Adrenal gland (tissue), 9 donors: ENCODE measurements at regions not wholly inside any gene's neighbourhood (a gene's known extent, or its start where the extent isn't known, plus 50 kb on each side); places are given as distances from the start of the nearest gene placed in this dataset.

Experiments used
- DNase-seq, 7 donors: peaks; one replicate each; pipeline ENCODE4 v3.0.0-alpha.2; 2019 to 2020
- H3K27ac ChIP-seq, 5 donors: fragments of 200-600 bp; sonication (generic) in 4 of 5; 1 replicate in 3 of 5; 2 replicates in 2 of 5; pipeline versions ENCODE4 v1.5.1 to v1.8.0; 2016 to 2020; ENCODE audit warnings: mild to moderate bottlenecking in 1 of 5
- H3K27me3 ChIP-seq: fragments of 200-600 bp; 2 replicates; pipeline ENCODE4 v1.8.0; 2021
- H3K36me3 ChIP-seq, 2 donors: fragments of 200-600 bp; replicated peaks in 1 of 2; 1 replicate in 1 of 2; 2 replicates in 1 of 2; pipeline versions ENCODE4 v1.5.1 to v1.8.0; 2018 to 2022
- H3K4me1 ChIP-seq, 2 donors: fragments of 200-600 bp; replicated peaks in 1 of 2; 1 replicate in 1 of 2; 2 replicates in 1 of 2; pipeline versions ENCODE4 v1.5.1 to v1.8.0; 2018 to 2021
- H3K4me3 ChIP-seq, 4 donors: fragments of 200-600 bp; sonication (generic) in 3 of 4; one replicate each; pipeline ENCODE4 v1.5.1; 2016 to 2018
- H3K9me3 ChIP-seq, 3 donors: fragments of 200-600 bp; sonication (generic) in 1 of 3; replicated peaks in 1 of 3; 1 replicate in 2 of 3; 2 replicates in 1 of 3; pipeline versions ENCODE4 v1.5.1 to v1.8.0; 2016 to 2021
- POLR2A ChIP-seq, 2 donors: fragments of 450-650 bp; IDR thresholded peaks; one replicate each; pipeline ENCODE4 v1.6.1; 2017; ENCODE audit warnings: antibody characterized with exemption in 2 of 2, mild to moderate bottlenecking in 2 of 2, moderate library complexity in 1 of 2
- WGBS, 4 donors: extraction: QIAGEN DNeasy Blood & Tissue Kit in 2 of 4; methylation state at CpG; one replicate each; pipeline versions ENCODE4 v1.1.5 to v1.1.7; 2013 to 2017; 5-methylcytosine and 5-hydroxymethylcytosine counted together
- intact Hi-C, 2 donors: fragments of 100-400 bp; cut with DNase I; formaldehyde crosslinking; loops; one replicate each; pipeline versions ENCODE4 v1.14.1 to v1.15.0; 2022 to 2023
- TF ChIP-seq, protein P1 (sequence below), 6 experiments: fragments of 450-650 bp in 4 of 6; fragments of 200-600 bp in 2 of 6; sonication (generic) in 1 of 6; IDR thresholded peaks; 1 replicate in 5 of 6; 2 replicates in 1 of 6; pipeline versions ENCODE4 v1.5.1 to v1.8.0; 2016 to 2021; ENCODE audit warnings: antibody characterized with exemption in 6 of 6, mild to moderate bottlenecking in 2 of 6, moderate library complexity in 1 of 6
- donor health status: healthy with polysubstance abuse.
- donor health status: Bipolar disorder and iron deficiency.
- donor health status: DM: yes; HTN: yes; CAD: no.
- donor health status: DM: no; HTN: no; CAD: no.
- donor health status: DM: no; HTN: no; CAD: no.

DNA sequence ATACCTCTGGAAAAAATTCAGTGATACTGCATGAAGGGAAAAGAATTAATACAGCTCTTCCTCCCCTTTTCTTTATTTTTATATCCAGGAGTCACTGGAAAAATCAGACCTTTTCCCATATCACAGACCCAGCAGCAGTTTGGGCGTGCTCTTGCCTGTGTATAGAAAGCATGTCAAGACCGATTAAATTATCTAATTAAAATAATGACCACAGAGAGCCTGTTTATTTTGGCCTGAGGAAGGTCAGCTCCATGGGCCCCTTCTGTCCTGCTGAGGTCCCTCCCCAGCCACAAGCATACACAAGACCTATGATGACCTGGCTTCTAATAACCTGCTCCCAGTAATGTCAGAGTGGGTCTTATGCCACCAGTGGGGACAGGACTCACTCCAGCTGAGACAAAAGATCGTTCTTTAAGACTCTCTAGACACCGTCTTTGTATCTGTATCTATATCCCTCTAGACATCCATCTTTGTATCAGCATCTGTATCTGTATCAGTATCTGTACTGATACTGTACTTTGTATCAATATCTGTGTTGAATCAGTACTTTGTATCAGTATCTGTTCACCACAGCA lies 147.8 kb downstream of the VAPA start:
- H3K27ac ChIP-seq: no peak overlapping the region
- H3K9me3 ChIP-seq: no peaks in the 10 kb centered on the region
- no peak for DNase-seq
- no peaks in the 10 kb centered on the region for H3K36me3 ChIP-seq
- peaks cover 5 to 23% of the 10 kb centered on the region in 2 donors for H3K4me1 ChIP-seq
- 79 to 85% (median 80%) methylated on average over 4 of the region's 4 CpGs for WGBS, 4 donors
- TF ChIP-seq, protein P1, sequence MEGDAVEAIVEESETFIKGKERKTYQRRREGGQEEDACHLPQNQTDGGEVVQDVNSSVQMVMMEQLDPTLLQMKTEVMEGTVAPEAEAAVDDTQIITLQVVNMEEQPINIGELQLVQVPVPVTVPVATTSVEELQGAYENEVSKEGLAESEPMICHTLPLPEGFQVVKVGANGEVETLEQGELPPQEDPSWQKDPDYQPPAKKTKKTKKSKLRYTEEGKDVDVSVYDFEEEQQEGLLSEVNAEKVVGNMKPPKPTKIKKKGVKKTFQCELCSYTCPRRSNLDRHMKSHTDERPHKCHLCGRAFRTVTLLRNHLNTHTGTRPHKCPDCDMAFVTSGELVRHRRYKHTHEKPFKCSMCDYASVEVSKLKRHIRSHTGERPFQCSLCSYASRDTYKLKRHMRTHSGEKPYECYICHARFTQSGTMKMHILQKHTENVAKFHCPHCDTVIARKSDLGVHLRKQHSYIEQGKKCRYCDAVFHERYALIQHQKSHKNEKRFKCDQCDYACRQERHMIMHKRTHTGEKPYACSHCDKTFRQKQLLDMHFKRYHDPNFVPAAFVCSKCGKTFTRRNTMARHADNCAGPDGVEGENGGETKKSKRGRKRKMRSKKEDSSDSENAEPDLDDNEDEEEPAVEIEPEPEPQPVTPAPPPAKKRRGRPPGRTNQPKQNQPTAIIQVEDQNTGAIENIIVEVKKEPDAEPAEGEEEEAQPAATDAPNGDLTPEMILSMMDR (IDR thresholded peaks at IDR 0.05): no peak
- no peak for TF ChIP-seq POLR2A (IDR thresholded peaks at IDR 0.05)
- H3K27me3 ChIP-seq: no peaks in the 10 kb centered on the region
- H3K4me3 ChIP-seq: no peak overlapping the region
- intact Hi-C loops: no loop called here

DNA sequence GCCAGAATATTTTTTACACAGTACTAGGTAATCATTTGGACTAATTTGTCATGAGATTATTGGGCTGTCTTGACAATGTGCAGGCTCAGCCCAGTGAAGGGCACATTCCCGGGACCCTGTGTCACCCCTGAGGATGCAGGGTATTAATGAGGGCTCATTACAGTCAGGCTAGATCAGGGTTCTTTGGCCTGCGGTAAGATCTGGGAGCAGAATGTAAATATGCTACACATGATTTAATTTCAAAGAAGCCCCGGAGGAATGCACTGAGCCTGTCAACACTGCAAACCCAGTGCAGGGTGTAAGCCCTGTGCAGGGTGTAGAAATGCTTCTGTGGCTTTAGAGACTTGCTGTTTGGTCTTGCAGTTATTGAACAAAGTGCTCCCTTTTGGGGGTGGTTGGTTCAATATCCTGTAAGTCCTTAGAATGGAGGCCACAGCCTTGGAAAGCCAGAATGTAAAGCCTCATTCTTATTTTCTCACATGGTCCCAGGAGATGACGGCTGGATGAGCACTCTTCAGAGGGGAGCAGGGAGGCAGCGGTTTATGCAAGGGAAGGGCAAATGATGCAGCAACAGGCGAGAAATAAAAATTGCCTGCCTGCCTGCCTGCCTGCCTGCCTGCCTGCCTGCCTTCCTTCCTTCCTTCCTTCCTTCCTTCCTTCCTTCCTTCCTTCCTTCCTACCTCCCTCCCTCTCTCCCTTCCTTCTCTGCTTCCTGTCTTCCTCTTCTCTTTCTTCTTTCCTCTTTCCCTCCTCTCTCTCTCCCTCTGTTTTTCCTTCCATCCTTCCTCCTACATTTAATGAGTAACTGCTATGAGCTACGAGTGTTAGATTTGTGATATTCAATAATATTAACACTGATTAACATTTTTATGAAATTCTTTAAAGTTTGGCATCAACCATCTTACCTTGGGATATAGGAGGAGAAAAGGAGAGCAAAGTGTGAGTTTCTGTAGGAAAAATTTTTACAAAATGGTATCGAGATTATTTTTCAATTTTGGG lies 148.8 kb downstream of the VAPA start:
- Histone ChIP-seq H3K4me1 (peaks cover 5 to 15% of the 10 kb centered on the region in 2 donors), H3K4me3 (no peak overlapping the region), H3K27ac (no peak overlapping the region), H3K36me3 (no peaks in the 10 kb centered on the region), H3K27me3 (no peaks in the 10 kb centered on the region), H3K9me3 (no peaks in the 10 kb centered on the region)
- no peak for DNase-seq
- 70 to 84% (median 77%) methylated on average over 8 of the region's 8 CpGs for WGBS, 4 donors
- intact Hi-C loops: no loop called here
- no peak for TF ChIP-seq POLR2A (IDR thresholded peaks at IDR 0.05)
- TF ChIP-seq, protein P1 (IDR thresholded peaks at IDR 0.05): no peak

DNA sequence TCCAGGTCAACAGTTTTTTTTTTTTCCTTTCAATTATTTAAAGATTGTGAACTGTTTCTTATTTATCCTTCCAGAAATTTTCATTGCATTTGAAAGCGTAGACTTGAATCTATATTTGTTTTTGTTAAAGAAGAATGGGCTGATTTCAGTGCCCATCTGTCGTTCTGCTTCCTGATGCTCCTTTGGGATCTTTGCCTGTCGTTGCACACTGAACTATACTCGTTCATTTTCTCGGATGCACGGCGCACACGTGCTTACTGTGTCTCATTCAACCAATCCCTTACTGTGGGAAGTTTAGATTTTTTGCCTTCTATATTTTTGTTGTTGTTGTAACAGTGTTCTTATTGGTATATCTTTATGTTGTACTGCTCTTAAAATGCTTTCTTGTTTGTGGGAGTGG lies 149.7 kb downstream of the VAPA start:
- H3K4me3 ChIP-seq: no peak overlapping the region
- peaks cover 3 to 9% of the 10 kb centered on the region in 2 donors for H3K4me1 ChIP-seq
- 85 to 89% (median 87%) methylated on average over 8 of the region's 8 CpGs for WGBS, 4 donors

DNA sequence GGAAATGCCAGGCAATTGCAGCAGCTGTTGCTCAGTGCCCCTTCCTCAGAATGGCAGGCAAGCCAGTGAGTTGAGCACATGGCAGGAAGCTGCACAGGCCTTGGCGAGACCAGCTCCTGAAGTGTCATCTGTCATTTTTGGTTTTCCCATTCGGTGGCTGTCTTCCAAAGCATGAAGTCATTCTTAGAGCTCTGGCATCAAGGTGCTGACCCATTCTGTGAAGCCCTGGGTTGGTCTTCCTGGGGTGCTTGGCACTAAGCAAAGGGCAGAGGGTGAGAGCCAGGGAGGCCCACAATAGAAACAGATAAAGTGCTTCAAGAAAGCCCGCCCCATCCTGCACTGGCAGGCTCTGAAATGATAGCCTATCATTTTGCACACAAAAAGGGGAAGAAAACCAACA lies 150.5 kb downstream of the VAPA start:
- no peak for DNase-seq
- H3K27me3 ChIP-seq: no peaks in the 10 kb centered on the region
- no peaks in the 10 kb centered on the region for H3K36me3 ChIP-seq
- H3K27ac ChIP-seq: no peak overlapping the region
- H3K4me1 ChIP-seq: peaks cover 0 to 9% of the 10 kb centered on the region in 2 donors
- TF ChIP-seq, protein P1 (IDR thresholded peaks at IDR 0.05): no peak
- TF ChIP-seq POLR2A (IDR thresholded peaks at IDR 0.05): no peak
- intact Hi-C loops: no loop called here
- WGBS, 4 donors: 72 to 89% (median 85%) methylated on average over 3 of the region's 3 CpGs
- no peaks in the 10 kb centered on the region for H3K9me3 ChIP-seq
- no peak overlapping the region for H3K4me3 ChIP-seq

More for the DNA sequence above, 149.7 kb downstream of the VAPA start:
- DNase-seq: no peak
- Histone ChIP-seq H3K27me3 (no peaks in the 10 kb centered on the region), H3K9me3 (no peaks in the 10 kb centered on the region), H3K36me3 (no peaks in the 10 kb centered on the region), H3K27ac (no peak overlapping the region)
- intact Hi-C loops: no loop called here
- no peak for TF ChIP-seq POLR2A (IDR thresholded peaks at IDR 0.05)
- TF ChIP-seq, protein P1 (IDR thresholded peaks at IDR 0.05): no peak
